Trophoblast cell (in vitro differentiated cells and primary cell): ENCODE measurements at regions not wholly inside any gene's neighbourhood (a gene's known extent, or its start where the extent isn't known, plus 50 kb on each side); places are given as distances from the start of the nearest gene placed in this dataset.

Experiments
- DNase-seq, 2 donors: peaks; one replicate each; pipeline ENCODE4 v3.0.0-alpha.2; 2016
- H2AFZ ChIP-seq: 2 replicates; pipeline ENCODE4 v1.6.1; 2013; ENCODE audit warnings: low read length, moderate library complexity, mild to moderate bottlenecking; ENCODE audit not compliant: insufficient read depth, poor library complexity
- H2AK5ac ChIP-seq: 2 replicates; pipeline ENCODE4 v1.6.1; 2013; ENCODE audit warnings: mild to moderate bottlenecking, low read length
- H2BK120ac ChIP-seq: 2 replicates; pipeline ENCODE4 v1.6.1; 2013; ENCODE audit warnings: low read length, mild to moderate bottlenecking, moderate library complexity; ENCODE audit not compliant: insufficient read depth, poor library complexity
- H2BK12ac ChIP-seq: 2 replicates; pipeline ENCODE4 v1.6.1; 2013; ENCODE audit warnings: mild to moderate bottlenecking, low read length, moderate library complexity
- H2BK5ac ChIP-seq: 2 replicates; pipeline ENCODE4 v1.6.1; 2013; ENCODE audit warnings: low read length, low read depth, moderate library complexity, mild to moderate bottlenecking; ENCODE audit not compliant: poor library complexity
- H3K14ac ChIP-seq: 2 replicates; pipeline ENCODE4 v1.6.1; 2013; ENCODE audit warnings: mild to moderate bottlenecking, low read length
- H3K18ac ChIP-seq: 2 replicates; pipeline ENCODE4 v1.6.1; 2013; ENCODE audit warnings: mild to moderate bottlenecking, low read length
- H3K23ac ChIP-seq: 2 replicates; pipeline ENCODE4 v1.6.1; 2013; ENCODE audit warnings: low read length
- H3K27ac ChIP-seq: 2 replicates; pipeline ENCODE4 v1.5.1; 2013; ENCODE audit warnings: low read depth, mild to moderate bottlenecking, inconsistent platforms, low read length, moderate library complexity
- H3K27me3 ChIP-seq: 2 replicates; pipeline ENCODE4 v1.6.1; 2013; ENCODE audit warnings: inconsistent platforms, mild to moderate bottlenecking, low read length, moderate library complexity; ENCODE audit not compliant: insufficient read depth
- H3K36me3 ChIP-seq, 2 experiments: 1 replicate in 1 of 2; 2 replicates in 1 of 2; pipeline ENCODE4 v1.6.1; 2013; ENCODE audit warnings: low read length in 2 of 2, mild to moderate bottlenecking in 2 of 2, moderate library complexity in 1 of 2; ENCODE audit not compliant: insufficient read depth in 2 of 2, control insufficient read depth in 1 of 2
- H3K4ac ChIP-seq: 2 replicates; pipeline ENCODE4 v1.6.1; 2013; ENCODE audit warnings: low read depth, mild to moderate bottlenecking, low read length, moderate library complexity
- H3K4me1 ChIP-seq, 2 experiments: 1 replicate in 1 of 2; 2 replicates in 1 of 2; pipeline ENCODE4 v1.6.1; 2013; ENCODE audit warnings: low read length in 2 of 2, mild to moderate bottlenecking in 2 of 2, moderate library complexity in 1 of 2; ENCODE audit not compliant: insufficient read depth in 2 of 2, control insufficient read depth in 1 of 2
- H3K4me2 ChIP-seq: 2 replicates; pipeline ENCODE4 v1.6.1; 2013; ENCODE audit warnings: inconsistent platforms, mild to moderate bottlenecking, low read length, moderate library complexity
- H3K4me3 ChIP-seq: 2 replicates; pipeline ENCODE4 v1.5.1; 2013; ENCODE audit warnings: mild to moderate bottlenecking, low read depth, low read length, inconsistent platforms
- H3K79me1 ChIP-seq: one replicate; pipeline ENCODE4 v1.6.1; 2013; ENCODE audit warnings: low read length
- H3K79me2 ChIP-seq: 2 replicates; pipeline ENCODE4 v1.6.1; 2013; ENCODE audit warnings: low read length, mild to moderate bottlenecking; ENCODE audit not compliant: control insufficient read depth, insufficient read depth, poor library complexity
- H3K9ac ChIP-seq: 2 replicates; pipeline ENCODE4 v1.6.1; 2013; ENCODE audit warnings: mild to moderate bottlenecking, low read length
- H3K9me3 ChIP-seq: 2 replicates; pipeline ENCODE4 v1.6.1; 2013; ENCODE audit warnings: low read depth, mild to moderate bottlenecking, control low read depth, inconsistent platforms, low read length; ENCODE audit not compliant: insufficient read depth
- H4K12ac ChIP-seq: 2 replicates; pipeline ENCODE4 v1.6.1; 2013; ENCODE audit warnings: low read depth, mild to moderate bottlenecking, low read length, moderate library complexity
- H4K8ac ChIP-seq: 2 replicates; pipeline ENCODE4 v1.6.1; 2013; ENCODE audit warnings: low read depth, mild to moderate bottlenecking, low read length, moderate library complexity
- H4K91ac ChIP-seq: one replicate; pipeline ENCODE4 v1.6.1; 2013; ENCODE audit warnings: low read depth, mild to moderate bottlenecking, low read length, moderate library complexity
- WGBS: extraction: QIAGEN DNeasy Blood & Tissue Kit; methylation state at CpG from one replicate; pipeline ENCODE4 v1.1.7; 2013; ENCODE audit warnings: missing lambda C conversion rate; ENCODE audit not compliant: insufficient read length, insufficient coverage; ENCODE audit errors: extremely low coverage; 5-methylcytosine and 5-hydroxymethylcytosine counted together

DNA sequence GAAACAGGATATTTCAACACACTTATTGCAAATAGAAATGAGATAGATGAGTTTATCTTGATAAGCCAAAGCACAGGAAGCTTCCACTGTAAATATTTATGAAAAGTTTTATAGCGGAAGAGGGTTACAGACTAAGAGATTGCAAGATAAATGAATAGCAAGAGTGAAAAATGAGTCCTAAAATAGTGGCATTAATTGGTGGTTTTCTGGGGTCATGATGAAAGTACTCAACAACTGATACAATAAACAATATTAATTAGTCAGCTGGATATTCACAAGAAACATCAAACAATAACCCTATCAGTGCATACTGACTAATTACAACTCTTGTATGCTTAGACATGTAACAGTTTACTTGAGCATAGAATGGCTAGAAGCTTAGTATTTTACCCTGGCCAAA, 154.8 kb upstream of the CHODL start:
- no peak overlapping the region for H3K9ac ChIP-seq
- no peaks in the 10 kb centered on the region for H3K4me1 ChIP-seq
- no peak overlapping the region for H4K8ac ChIP-seq
- no peak overlapping the region for H2AFZ ChIP-seq
- H3K23ac ChIP-seq = no peak overlapping the region
- no peak overlapping the region for H2BK120ac ChIP-seq
- H2BK12ac ChIP-seq = no peak overlapping the region
- no peak overlapping the region for H4K12ac ChIP-seq
- H3K9me3 ChIP-seq = no peaks in the 10 kb centered on the region
- H3K79me2 ChIP-seq = no peaks in the 10 kb centered on the region
- no peak overlapping the region for H2AK5ac ChIP-seq
- H3K4me2 ChIP-seq = no peak overlapping the region
- H3K4ac ChIP-seq = no peak overlapping the region
- H3K27ac ChIP-seq = no peak overlapping the region
- no peaks in the 10 kb centered on the region for H3K27me3 ChIP-seq
- H3K14ac ChIP-seq = no peak overlapping the region
- no peak for DNase-seq
- WGBS = no CpG with 5 or more reads among the region's 1 CpG
- no peaks in the 10 kb centered on the region for H3K79me1 ChIP-seq
- no peak overlapping the region for H3K18ac ChIP-seq
- no peak overlapping the region for H3K4me3 ChIP-seq
- no peak overlapping the region for H2BK5ac ChIP-seq
- H4K91ac ChIP-seq = no peak overlapping the region
- H3K36me3 ChIP-seq = no peaks in the 10 kb centered on the region

GRCh38 chr21:18070392-18070791, 174.2 kb upstream of the CHODL start:
- H4K8ac ChIP-seq = no peak overlapping the region
- no peaks in the 10 kb centered on the region for H3K9me3 ChIP-seq
- H2BK120ac ChIP-seq = no peak overlapping the region
- H3K27ac ChIP-seq = no peak overlapping the region
- no peak overlapping the region for H2AFZ ChIP-seq
- no peak overlapping the region for H3K14ac ChIP-seq
- no peak overlapping the region for H2BK5ac ChIP-seq
- H2BK12ac ChIP-seq = no peak overlapping the region
- no CpG with 5 or more reads among the region's 4 CpGs for WGBS
- H3K79me2 ChIP-seq = no peaks in the 10 kb centered on the region
- no peak overlapping the region for H2AK5ac ChIP-seq
- no peak overlapping the region for H4K12ac ChIP-seq
- DNase-seq = no peak
- no peaks in the 10 kb centered on the region for H3K27me3 ChIP-seq
- H3K4me3 ChIP-seq = no peak overlapping the region
- H3K9ac ChIP-seq = no peak overlapping the region
- no peaks in the 10 kb centered on the region for H3K36me3 ChIP-seq
- H3K79me1 ChIP-seq = no peaks in the 10 kb centered on the region
- H3K18ac ChIP-seq = no peak overlapping the region
- no peak overlapping the region for H4K91ac ChIP-seq
- H3K4me2 ChIP-seq = no peak overlapping the region
- H3K4ac ChIP-seq = no peak overlapping the region
- no peak overlapping the region for H3K23ac ChIP-seq
- H3K4me1 ChIP-seq = no peaks in the 10 kb centered on the region

- H3K9ac ChIP-seq = no peak overlapping the region
- no peaks in the 10 kb centered on the region for H3K79me1 ChIP-seq
- no peak overlapping the region for H3K18ac ChIP-seq
- H2BK12ac ChIP-seq = no peak overlapping the region
- no CpG with 5 or more reads among the region's 1 CpG for WGBS
- H3K9me3 ChIP-seq = no peaks in the 10 kb centered on the region
- H2AFZ ChIP-seq = no peak overlapping the region
- no peak for DNase-seq
- H3K14ac ChIP-seq = no peak overlapping the region
- H4K8ac ChIP-seq = no peak overlapping the region
- H3K27ac ChIP-seq = no peak overlapping the region
- H4K12ac ChIP-seq = no peak overlapping the region
- no peaks in the 10 kb centered on the region for H3K36me3 ChIP-seq
- H3K4me1 ChIP-seq = no peaks in the 10 kb centered on the region
- H3K4me3 ChIP-seq = no peak overlapping the region
- no peak overlapping the region for H2AK5ac ChIP-seq
- H3K27me3 ChIP-seq = no peaks in the 10 kb centered on the region
- H4K91ac ChIP-seq = no peak overlapping the region
- no peak overlapping the region for H3K23ac ChIP-seq
- H2BK120ac ChIP-seq = no peak overlapping the region
- H3K4me2 ChIP-seq = no peak overlapping the region
- H3K4ac ChIP-seq = no peak overlapping the region
- H2BK5ac ChIP-seq = no peak overlapping the region
- H3K79me2 ChIP-seq = no peaks in the 10 kb centered on the region
These were observed 174.8 kb upstream of the CHODL start for GRCh38 chr21:18069875-18070274.

GRCh38 chr21:18060402-18060801, 184.2 kb upstream of the CHODL start:
- Histone ChIP-seq H3K9me3 (no peaks in the 10 kb centered on the region), H2AFZ (no peak overlapping the region)
- WGBS = no CpG with 5 or more reads among the region's 1 CpG

More at GRCh38 chr21:18060402-18060801, 184.2 kb upstream of the CHODL start:
- Histone ChIP-seq H2BK5ac (no peak overlapping the region), H4K91ac (no peak overlapping the region), H3K23ac (no peak overlapping the region), H4K12ac (no peak overlapping the region), H3K27me3 (no peaks in the 10 kb centered on the region), H3K14ac (no peak overlapping the region), H3K27ac (no peak overlapping the region), H3K4me2 (no peak overlapping the region), H3K79me2 (no peaks in the 10 kb centered on the region), H2AK5ac (no peak overlapping the region), H3K4ac (no peak overlapping the region), H3K9ac (no peak overlapping the region), H3K4me3 (no peak overlapping the region), H2BK12ac (no peak overlapping the region), H3K36me3 (no peaks in the 10 kb centered on the region), H2BK120ac (no peak overlapping the region), H3K18ac (no peak overlapping the region), H3K4me1 (no peaks in the 10 kb centered on the region), H4K8ac (no peak overlapping the region), H3K79me1 (no peaks in the 10 kb centered on the region)
- DNase-seq = no peak
